NCI-H128 (cell line): ENCODE measurements at regions not wholly inside any gene's neighbourhood (a gene's known extent, or its start where the extent isn't known, plus 50 kb on each side); places are given as distances from the start of the nearest gene placed in this dataset.

ENCODE experiments used
- DNase-seq: peaks from one replicate; lab custom pipeline; 2025; ENCODE audit not compliant: unreplicated experiment; lab: John Stamatoyannopoulos, UW

GRCh38 chr15:61743345-61743909 is 316.8 kb downstream of the VPS13C start:
- DNase-seq: no peak

DNA sequence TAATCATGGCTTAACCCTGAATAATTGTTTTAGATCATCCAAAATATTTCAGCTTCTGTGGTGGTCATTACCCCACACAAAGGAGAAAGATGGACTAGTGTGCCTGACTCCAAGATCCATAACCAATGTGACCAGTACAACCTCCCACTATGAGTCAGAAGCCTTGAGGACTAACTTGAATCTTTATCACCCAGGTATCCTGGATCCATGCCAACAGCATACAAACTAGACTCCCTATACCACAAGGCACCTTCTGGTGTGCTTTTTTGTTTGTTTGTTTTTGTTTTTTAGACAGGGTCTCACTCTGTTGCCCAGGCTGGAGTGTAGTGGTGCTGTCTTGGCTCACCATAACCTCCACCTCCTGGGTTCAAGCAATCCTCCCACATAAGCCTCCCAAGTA is 317.7 kb downstream of the VPS13C start:
- no peak for DNase-seq

- no peak for DNase-seq
These were observed 323.5 kb downstream of the VPS13C start for GRCh38 chr15:61736790-61737189.

DNA sequence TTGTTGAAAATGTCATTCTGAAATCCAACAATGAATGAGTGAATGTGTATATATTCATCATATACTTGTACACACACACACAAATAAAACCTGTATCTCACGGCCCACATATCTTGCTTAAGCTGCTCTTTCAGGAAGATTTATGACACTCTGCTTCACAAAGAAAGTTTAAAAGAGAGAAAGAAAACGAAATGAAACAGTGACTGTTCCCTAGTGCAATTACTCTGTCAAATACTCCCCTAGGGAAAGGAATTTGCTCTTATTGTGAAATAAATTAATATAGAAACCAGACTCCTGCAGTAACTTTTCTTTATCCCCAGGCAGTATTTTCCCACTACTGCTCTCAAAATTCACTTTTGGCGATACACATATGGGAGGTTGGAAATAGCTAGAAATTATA is 329.1 kb downstream of the VPS13C start:
- DNase-seq: no peak

- no peak for DNase-seq
These were observed 330.6 kb downstream of the VPS13C start for GRCh38 chr15:61729646-61730045.

GRCh38 chr15:61726166-61726565 is 334.1 kb downstream of the VPS13C start:
- DNase-seq: no peak

GRCh38 chr15:61725251-61725650 is 335.0 kb downstream of the VPS13C start:
- DNase-seq: no peak

DNA sequence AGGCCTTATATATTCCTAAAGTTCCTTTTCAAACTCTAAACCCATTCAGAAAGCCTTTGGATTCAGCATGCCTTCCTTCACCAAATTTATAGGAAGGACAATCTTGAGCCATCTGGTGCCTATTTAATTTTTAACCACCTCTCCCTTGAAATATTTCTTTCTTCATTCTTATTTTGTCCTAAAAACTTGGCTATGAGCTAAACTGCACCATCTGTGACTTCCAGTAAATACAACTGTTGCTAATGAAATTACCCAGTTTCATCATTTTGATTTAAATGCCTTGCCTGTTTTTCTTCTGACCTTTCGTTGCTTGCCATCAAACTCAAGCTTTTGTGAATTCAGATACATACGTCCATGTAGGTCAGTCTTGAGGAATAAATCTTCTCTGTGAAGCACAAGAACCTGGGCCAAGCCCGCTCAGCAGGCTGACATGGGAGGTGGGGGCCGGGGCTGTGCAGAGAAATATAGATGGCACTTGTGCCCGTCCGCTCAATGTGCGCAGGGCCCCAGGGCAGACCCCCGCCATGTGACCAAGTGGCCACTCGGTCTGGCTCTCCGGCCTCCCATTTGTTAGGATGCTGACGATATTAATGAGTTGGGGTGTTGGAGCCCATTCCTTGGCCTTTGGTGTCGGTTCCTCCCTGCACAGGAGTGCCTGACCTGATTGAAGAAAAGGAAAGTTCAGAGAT is 335.9 kb downstream of the VPS13C start:
- DNase-seq: no peak

GRCh38 chr15:61721418-61721817 is 338.8 kb downstream of the VPS13C start:
- no peak for DNase-seq

DNA sequence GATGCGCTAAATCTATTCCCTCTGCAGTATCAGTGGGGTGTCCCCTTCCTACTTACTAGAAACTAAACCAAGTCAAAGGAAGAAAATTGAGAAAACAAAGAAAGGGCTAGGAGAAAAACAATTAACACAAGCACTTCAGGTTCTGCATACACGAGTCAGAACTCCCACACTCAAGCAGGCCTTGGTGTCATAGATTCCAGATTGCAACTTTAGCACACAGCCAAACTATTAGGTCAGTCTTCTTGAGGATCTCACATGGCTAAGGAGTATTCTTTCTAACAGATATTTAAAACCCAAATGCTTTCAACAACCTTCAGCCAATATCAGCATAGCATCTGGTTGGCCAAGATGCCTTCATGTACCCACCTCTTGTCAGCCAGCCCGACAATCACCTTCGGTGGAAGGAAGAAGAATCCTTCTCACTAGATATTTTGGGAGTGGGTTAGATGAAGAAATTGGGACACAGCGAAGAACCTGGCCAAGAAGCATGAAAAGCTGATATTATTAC is 340.0 kb downstream of the VPS13C start:
- no peak for DNase-seq

- DNase-seq: no peak
These were observed 345.2 kb downstream of the VPS13C start for GRCh38 chr15:61715082-61715481.

DNA sequence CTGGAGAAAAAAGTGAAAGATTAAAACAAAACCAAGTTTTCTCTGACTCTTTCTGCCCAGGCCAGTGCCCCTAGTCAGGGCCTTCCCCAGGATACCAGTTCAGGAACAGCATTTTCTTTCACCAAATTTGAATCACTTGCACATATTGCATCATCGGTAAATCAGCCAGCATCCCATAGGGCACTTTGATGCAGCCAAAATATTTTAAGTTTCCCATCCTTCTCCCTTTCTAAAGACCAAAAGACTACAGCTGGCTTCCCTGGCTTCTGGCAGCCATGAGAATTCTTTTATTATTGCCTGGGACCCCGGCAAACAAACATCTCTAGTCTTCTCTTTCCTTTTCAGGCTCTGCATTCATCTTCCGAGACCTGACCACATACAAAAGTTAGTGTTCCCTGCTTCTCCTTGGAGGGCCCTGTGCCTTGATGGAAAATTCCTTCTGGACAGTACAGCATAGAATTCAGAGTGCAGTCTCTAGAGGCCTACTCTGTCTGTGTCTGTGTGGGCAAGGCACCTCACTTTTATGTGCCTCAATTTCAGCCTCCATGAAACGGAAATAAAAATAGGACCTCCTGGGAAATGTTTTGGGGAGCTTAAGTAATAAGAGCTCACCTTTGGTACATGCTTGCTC is 348.0 kb downstream of the VPS13C start:
- no peak for DNase-seq

- no peak for DNase-seq
These were observed 357.8 kb downstream of the VPS13C start for GRCh38 chr15:61702224-61703020.

GRCh38 chr15:61701455-61701854 is 358.8 kb downstream of the VPS13C start:
- DNase-seq: no peak

DNA sequence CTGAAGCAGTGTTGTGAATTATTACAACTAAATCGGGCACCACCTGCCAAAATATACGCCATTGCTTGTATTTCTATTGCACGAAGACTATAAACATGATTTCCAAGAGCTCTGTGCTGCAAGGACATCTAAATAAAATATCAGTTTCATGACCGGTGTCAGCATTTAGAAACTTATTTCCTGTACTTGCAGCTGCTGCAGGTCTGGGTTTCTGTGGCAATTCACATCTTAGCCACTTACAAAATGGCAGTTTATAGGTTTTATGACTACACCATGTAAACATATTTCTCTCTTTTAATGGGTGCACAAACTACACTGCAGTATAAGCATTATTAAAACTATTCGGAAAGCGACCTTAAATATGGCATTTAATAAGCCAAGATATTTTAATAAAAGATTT is 359.4 kb downstream of the VPS13C start:
- no peak for DNase-seq

- no peak for DNase-seq
These were observed 362.5 kb downstream of the VPS13C start for GRCh38 chr15:61697796-61698195.

DNA sequence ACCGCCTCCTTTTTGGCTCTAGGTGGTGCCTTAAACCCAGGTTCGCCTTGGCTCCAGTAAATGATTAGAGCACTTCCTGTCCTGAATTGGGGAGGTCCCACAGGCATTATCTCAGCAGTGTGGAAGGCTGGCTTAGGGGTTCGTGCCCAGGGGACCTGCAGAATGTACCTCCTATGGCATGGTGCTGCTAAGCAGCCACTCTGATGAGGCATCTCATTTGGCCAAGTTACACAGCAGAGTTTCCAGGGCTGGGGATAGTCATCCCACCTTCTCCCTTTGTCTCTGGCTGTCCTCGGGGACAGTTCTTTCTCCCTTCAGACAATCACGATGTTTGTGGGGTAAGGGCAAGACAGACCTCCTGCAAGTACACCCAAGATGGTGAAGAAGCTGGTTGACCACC is 371.2 kb downstream of the VPS13C start:
- DNase-seq: no peak

- no peak for DNase-seq
These were observed 372.6 kb downstream of the VPS13C start for GRCh38 chr15:61687651-61688050.

GRCh38 chr15:61687124-61687523 is 373.1 kb downstream of the VPS13C start:
- DNase-seq: no peak

GRCh38 chr15:61685971-61686370 is 374.3 kb downstream of the VPS13C start:
- DNase-seq: no peak

- no peak for DNase-seq
These were observed 374.7 kb downstream of the VPS13C start for GRCh38 chr15:61685534-61685933.
